NCI-H187 treated with DMSO at 0.1 percent for 48 hours (cell line): ENCODE measurements at regions not wholly inside any gene's neighbourhood (a gene's known extent, or its start where the extent isn't known, plus 50 kb on each side); places are given as distances from the start of the nearest gene placed in this dataset.

Experiments
- DNase-seq: peaks from one replicate; lab custom pipeline; 2025; lab: John Stamatoyannopoulos, UW

DNA sequence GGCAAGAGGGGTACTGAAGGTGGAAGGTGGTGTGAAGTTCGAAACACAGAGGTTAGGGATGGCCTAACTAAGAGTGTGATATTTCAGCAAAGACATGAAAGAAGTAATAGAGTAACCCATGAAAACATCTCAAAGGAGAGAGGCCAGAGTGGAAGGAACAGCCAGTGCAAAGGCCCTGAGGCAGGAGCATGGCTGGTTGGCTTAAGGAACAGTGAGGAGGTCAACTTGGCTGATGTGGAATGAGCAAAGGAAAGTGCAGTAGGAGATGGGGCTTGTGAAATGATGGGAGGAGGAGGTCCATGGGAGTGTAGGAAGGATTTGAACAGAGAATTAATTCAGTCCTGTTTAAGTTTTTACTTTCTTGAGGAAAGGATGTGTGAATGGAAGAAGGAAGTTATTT, 178.3 kb upstream of the ZNF608 start:
- DNase-seq: no peak

DNA sequence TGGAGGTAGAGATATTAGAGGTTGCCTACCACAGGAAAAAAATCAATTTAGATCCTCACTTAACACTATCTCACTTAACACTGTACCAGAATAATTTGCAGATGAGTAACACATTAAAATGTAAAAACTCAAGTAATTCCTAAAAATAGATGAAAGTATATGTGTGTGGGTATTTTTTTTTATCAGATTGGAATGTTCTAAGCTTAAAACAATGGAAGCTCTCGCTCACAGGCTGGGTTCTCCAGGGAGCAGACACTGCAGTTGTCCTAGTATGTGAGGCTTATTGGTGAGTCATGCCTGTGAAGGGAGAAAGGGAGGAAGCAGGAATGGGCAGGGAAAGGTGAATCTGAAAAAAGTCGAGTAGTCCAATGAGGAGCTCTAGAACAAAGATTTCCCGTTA, 181.3 kb upstream of the ZNF608 start:
- no peak for DNase-seq

DNA sequence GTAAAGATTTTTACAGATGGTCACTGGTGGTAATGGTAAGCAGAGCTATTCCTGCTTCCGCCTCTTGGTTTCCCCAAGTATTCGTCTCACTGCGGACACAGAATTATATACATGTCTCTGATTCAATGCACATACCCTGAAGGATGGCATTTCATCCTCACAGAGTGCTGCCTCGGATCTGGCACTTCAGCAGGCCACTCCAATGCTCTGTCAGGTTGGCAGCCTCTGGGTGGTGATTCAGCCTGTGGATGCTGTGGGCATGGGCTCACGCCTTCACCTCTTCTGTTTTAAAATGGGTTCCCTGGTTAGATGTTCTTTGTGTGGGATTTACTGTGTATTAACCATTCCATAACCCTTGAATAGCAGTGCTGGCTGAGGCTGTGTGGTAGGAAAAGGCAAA, 182.6 kb upstream of the ZNF608 start:
- no peak for DNase-seq

DNA sequence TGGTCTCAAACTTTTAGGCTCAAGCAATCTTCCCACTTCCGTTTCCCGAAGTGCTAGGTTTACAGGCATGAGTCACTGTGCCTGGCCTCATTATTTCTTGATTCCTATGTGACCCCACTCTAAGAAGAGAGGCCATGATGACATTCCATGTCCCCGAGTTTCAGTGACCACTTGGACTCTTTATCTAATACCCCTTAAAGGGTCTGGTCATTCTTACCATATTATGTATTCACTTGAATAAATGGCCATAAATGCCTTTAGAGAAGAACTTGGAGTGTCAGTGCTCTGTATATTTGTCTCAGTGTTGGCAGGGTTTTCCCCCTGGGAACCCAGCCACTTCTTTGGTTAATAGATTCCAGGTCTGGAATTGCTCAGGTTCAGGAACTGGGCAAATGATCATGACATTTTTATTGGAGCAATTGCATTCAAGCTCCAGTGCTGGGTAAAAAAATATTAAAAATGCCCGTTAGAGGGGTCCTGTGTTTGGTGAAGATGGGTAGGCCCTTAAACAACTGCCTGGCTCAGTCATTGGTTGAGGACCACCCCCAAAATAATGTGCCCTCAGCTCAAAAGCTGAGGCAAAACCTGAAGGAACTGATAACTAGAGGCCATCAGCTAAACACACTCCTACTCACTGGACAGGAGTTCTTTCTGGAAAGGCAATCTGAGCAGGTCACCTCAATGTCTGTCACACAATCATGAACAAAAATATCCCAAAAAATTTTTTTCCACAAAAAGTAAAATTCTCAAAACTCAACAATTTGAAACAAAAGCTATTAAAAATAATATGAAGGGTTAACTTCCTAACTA, 186.6 kb upstream of the ZNF608 start:
- DNase-seq: no peak

DNA sequence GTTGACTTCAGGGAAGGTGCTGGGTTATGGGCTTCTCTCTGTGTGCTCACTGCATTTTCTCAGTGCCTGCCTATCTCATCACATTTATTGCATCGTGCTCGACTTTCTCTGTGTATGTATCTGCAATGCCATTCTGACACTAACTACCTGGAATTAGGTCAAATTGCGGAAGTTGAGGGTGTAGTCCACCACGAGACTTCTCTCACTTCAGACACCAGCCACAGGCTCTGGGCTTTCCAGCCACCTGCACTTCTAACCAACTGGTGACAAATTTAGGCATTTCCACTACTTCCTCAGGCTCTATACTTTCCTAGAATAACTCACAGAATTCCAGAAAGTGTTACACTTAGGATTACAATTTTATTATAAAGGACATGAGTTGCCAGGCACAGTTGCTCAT, 188.6 kb upstream of the ZNF608 start:
- DNase-seq: no peak

DNA sequence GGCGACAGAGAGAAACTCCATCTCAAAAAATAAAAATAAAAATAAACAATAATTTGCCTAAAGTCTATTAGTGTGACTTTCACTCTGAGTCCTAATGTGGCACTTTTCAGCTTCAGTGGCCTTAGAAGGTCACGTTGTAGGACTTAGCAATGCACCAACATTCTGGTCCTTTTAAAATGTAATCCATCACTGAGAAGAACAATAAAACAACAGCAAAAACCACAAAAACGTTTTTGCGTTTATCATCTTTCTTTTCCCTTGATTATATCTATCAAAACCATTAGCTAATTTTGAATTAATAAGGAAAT, 190.1 kb upstream of the ZNF608 start:
- no peak for DNase-seq

DNA sequence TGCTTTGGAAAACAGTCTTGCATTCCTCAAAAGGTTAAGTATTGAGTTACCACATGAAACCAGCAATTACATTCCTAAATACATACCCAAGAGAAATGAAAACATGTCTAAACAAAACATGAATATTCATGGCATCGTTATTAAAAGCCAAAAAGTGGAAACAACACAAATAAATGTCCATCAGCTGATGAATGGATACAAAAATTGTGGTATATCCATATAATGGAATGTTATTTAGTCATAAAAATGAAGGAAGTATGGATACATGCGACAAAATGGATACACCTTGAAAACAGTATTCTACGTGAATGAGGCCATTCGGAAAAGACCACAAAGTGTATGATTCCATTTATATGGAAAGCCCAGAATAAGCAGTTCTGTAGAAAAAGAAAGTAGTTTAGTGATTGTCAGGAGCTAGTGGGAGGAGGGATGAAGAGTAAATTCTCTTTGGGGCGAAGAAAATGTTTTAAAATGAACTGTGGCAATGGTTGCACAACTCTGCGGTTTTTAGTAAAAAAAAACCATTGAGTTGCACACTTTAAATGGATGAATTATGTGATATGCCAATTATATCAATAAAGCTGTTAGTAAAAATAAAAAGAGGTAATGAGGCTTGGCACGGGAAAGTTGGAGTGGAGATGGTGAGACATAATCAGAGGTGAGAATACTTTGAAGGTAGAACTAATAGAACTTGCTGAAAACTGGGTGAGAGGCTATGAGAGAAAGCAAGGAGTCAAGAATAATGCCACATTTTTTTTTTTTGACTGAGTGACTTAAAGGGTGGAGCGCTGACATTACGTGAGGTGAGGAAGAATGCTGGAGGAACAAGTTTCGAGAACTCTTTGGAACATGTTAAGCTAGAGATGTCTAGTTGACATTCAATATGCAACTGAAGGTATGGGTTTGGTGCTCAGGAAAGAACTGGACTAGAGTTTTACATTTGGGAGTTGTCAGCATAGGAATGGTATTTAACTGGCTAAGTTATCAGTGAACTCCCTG, 194.9 kb upstream of the ZNF608 start:
- DNase-seq: no peak

DNA sequence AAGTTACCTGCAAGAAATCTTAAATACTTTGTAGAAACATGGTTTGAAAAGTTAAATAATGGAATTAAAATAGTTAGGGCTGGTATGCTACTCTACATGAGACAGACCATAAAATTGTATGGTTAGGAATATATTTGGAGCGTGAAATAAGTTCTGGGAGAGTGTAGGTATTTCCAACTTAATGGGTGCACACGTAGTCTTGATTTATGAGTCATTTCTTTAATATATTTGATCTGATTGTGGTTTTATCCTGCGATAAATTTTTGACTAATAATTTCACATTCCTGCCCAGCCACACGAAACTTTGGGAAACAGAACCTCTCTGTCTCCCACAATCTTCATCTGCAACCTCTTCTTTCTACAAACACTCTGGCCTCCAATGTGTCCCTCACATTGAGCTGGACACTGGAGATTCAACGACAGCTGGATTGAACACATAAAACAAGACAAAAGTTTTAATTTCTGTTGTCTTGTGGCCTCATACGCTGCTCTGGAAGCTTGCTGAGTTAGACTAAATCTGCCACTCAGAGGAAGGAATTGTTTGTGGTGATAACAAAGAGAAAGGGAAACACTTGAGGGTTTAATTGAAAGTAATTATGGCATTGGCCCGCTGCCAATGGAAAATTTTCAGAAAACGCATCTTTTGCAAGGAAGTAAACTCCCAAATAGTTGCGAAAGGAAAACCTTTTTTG, 201.8 kb upstream of the ZNF608 start:
- no peak for DNase-seq

DNA sequence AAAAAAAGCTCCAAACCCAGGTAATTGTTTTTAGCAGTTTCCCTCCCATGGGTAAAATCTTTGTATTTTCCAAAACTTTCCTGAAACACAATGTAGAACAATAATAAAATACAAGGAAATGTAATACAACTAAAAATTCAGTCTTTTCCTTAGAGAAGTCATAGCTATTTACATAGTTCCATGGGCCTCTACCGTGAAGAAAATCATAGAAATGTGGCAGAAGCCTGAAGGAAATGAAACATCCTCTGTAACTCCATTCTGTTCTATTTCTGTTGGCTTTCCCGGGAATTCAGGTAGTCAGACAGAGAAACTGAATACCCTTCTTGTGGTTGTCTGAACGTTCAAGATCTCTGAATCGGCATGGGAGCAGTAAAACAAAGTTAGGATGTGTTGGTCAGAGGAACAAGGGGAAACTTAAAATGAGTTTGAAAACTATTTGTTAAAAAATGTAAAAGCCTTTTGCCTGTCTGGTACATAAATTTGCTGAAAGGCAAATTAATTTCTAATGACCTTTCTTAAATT, 202.4 kb upstream of the ZNF608 start:
- no peak for DNase-seq

DNA sequence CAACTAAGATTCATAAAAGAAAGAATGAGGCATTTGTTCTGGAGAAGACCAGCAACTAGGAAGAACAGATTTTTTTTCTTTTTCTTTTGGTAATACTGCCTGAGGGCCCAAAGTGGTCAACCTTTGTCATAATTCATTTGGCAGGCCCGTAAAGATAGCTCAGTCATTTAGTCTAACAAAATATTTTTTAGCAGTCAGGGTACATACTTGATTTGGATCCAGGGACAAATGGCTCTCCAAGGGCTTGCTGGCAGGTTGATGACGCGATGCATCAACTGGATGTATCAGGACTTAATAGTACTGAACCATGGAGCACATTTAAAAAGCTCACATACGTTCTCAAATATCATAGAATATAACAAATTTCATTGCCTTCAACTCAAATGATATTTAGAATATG, 203.4 kb upstream of the ZNF608 start:
- no peak for DNase-seq

DNA sequence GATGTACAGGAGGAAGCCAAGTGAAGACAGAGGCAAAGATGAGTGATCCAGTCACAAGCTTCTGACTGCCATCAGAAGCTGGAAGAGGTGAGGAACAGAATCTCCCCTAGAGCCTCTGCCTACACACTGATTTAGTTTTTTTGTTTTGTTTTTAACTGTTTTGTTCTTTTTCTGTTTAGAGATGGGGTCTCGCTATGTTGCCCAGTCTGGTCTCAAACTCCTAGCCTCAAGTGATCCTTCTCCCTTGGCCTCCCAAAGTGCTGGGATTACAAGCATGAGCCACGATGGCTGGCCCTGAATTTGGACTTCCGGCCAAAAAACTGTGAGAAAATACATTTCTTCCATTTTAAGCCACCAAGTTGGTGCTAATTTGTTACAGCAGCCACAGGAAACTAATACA, 204.7 kb upstream of the ZNF608 start:
- DNase-seq: no peak

DNA sequence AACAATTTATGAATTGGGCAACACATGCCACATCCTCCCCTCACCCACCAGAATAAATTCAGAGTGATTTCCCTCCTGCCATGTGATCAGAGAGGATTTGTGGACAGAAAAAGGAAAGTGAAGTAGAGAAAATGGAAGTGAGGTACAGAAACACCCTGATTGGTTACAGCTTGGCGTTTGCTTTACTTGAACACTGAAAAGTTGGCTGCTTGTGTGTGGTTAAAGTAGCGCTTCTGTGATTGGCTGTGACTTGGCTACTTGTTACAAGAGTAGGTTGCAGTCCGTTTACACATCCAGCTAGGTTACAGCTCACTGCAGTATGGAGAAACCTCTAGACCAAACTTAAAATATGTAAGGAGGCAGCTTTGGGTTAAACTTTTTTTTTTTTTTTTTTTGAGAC, 205.2 kb upstream of the ZNF608 start:
- DNase-seq: no peak

DNA sequence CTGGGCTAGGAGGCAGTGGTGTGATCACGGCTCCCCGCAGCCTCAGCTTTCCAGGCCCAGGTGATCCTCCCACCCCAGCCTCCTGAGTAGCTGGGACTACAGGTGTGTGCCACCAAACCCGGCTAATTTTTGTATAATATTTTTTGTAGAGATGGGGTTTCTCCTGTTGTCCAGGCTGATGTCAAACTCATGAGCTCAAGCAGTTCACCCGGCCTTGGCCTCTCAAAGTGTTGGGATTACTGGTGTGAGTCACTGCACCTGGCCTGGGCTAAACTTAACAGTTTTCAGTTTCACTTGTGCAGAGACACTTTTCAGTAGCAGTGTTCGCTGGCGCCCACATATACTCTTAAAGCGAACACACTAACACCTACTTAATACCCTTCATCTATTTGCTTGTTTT, 205.6 kb upstream of the ZNF608 start:
- DNase-seq: no peak

DNA sequence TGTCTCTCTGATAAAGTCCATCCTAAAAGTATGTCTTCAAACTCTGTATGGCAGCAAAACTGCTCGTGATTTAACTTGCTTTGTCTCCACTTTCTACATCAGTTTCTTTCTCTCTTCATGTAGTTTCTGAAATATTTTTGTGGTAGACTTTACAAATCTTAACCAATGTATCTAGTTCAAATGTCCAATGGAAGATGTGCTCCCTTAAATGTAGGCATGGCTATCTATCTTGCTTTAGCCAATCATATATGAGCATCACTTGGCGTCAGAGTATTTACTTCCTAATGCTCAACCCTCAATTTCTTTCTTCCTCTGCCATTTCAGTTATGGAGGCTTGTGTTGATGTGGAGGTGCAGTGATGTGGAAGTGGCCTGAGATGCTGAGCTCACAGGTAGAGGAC, 206.1 kb upstream of the ZNF608 start:
- DNase-seq: no peak

DNA sequence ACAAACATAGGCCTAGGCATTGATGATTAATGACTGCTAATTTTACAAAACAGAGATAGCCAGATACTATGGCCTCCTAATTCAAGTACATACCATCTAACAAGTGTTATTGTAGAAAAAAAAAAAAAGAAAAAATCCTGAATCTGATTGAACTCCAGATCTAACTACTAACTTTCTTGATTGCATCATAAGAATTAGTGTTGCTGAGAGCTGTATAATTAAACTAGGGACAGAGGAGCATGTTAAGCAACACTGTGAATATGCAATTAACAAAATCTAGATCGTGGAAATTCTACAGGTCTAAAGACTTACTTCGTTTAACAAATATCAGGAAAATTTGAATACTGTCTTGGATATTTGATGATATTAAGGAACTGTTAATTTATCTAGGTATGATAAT, 208.3 kb upstream of the ZNF608 start:
- no peak for DNase-seq

DNA sequence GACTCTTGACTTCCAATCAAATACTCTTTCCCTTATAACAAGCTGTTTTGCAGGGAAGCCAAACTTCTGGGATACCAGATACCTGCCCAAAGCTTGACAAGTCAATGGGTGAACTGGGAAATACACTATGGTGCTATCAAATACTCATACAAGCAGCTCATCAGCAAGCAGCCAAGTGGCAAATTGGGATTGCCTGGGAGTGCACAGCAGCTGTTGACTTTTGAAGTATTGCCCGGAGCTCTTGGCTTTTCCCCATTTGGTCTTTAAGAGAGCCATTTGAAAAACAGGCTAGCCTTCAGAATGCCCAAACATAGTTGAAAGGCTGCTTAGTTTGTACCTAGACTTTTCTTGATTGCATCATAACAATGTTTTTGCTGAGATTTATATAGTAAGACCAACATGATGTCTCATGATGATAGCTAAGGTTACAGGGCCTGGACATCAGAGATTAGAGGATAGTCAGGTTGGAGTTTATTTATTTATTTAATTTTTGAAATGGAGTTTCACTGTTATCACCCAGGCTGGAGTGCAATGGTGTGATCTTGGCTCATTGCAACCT, 210.1 kb upstream of the ZNF608 start:
- no peak for DNase-seq

DNA sequence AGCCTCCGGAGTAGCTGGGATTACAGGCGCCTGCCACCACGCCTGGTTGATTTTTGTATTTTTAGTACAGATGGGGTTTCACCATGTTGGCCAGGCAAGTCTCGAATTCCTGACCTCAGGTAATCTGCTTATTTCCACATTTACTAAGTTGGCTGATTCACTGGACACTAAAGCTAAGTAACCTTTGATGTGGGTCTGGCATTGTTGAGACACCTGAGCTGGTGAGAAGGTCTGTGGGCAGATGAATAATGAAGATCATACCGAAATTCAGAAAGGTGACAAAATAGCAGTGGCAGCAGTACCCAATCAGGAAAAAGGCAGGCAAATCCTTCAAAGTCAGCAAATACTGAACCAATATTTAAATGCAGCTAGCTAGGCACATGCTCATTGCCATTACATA, 210.6 kb upstream of the ZNF608 start:
- DNase-seq: no peak

DNA sequence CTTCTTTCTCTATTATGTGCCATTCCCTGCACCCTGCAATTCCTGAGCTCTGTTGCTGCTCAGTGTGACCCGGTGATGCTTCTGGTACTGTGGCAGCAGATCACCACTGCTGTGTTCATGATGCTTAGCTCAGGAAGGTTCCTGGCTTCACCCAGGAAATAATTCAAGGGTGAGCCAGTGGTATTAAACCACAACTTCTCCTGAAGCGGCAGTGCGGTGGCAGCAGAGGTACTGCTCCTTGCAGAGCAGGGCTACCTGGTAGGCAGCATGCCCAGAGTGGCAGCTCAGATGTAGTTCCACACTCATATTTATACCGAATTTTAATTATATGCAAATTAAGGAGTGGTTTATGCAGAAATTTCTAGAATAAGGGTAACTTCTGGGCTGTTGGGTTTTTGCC, 213.8 kb upstream of the ZNF608 start:
- DNase-seq: no peak

DNA sequence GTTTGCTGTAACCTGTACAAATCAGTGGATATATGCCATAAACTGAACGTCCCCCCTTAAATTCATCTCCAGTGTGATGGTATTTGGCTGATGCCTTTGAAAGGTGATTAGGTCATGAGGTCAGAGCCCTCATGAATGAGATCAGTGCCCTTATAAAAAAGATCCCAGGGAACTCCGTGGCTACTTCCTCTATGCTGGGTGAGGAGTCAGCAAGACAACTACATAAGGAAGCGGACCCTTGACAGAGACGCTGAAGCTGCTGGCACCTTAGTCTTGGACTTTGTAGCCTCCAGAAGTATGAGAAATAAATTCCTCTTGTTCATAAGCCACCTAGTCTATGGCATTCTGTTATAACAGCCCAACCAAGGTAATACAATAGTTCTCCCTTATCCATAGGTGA, 215.1 kb upstream of the ZNF608 start:
- DNase-seq: no peak

DNA sequence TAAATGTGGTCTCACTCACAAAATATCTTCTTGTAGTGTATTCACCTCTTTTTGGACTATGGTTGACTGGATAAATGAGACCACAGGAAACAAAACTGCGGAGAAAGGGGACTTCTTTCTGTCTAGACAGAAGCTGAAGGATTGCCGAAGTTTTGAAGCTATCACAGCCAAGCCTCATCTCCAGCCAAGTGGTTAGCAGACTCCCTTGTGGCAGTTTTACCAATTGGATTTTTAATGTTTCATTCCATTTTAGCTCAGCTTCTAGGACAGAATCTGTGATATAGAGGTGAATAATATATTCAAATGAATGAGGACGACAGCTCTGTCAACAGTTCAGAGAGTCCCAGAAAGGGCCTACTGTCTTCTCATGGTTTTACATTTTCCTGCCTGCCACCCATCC, 215.7 kb upstream of the ZNF608 start:
- DNase-seq: no peak

DNA sequence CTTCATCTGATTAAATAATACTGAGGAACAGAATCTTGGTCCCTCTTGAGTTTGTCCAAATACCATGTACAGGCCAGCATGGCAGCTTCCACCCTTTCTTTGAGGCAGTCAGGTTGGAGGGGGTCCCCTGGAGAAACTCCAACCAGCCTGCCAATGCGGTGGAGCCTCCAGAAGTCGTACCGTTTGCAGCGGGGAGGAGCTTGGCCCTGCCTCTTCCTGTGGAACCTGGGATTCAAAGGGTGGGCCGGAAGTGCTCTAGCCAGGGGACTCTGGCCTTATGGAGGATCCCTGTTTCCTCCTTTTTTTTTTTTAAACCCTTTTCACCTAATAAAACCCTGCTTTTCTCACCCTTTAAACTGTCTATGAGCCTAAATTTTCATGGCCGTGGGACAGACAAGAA, 216.3 kb upstream of the ZNF608 start:
- DNase-seq: no peak

DNA sequence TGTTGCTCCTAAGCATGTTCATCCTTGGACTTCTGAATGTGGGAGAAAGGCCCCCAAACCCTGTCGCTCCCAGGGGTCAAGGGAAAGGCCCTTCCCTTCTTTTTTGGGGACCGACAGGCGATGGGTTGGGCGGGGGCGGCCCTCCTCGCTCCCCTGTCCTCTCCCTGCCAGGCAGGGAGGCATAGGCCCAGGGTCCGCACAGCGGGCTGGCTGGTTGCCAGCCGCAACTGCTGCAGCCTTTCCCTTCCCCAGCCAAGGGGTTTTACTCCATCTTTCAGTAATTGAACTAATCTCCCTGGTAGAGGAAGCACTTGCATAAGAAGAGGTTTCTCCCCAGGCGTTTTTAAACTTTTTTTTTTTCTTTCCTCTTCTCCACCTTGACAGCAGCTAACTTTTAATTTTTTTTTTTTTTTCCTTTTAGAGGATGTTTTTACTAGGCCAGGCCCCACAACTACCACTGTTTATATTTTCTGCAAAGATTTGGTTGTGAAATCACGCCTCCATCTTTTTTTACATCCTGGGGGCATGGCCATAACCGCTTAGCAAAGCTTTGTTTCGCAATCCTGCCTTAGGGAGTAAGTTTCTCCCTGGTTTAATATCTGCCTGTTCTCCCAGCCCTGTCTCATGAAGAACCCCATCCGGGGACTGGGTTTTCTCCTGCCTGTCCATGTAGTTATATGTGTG, 216.9 kb upstream of the ZNF608 start:
- DNase-seq: no peak
